IMR-90 (cell line): ENCODE measurements at regions not wholly inside any gene's neighbourhood (a gene's known extent, or its start where the extent isn't known, plus 50 kb on each side); places are given as distances from the start of the nearest gene placed in this dataset.

Experiments
- ATAC-seq: fragments of 200-7000 bp; cut with Tn5 transposase; 2 replicates; pipeline ENCODE4 v1.9.1; 2020; ENCODE audit warnings: low read depth, mild to moderate bottlenecking, moderate library complexity
- BruUV-seq: library from RNA; stranded (reverse); fragments of 400-500 nt; replicated peaks from 2 replicates; lab custom pipeline; 2021; lab: Mats Ljungman, UMichigan
- CTCF ChIA-PET: fragments of 300-600 bp; formaldehyde crosslinking; extraction: SDS; loops from one replicate; lab custom pipeline; 2021; ENCODE audit warnings: antibody characterized with exemption; lab: Yijun Ruan, JAX
- POLR2A ChIA-PET: fragments of 300-600 bp; sonication (Branson Sonifier 250); formaldehyde crosslinking; loops from one replicate; lab custom pipeline; 2022; ENCODE audit warnings: antibody characterized with exemption; ENCODE audit not compliant: unreplicated experiment; lab: Charles Lee
- DNase-seq: peaks from one replicate; pipeline ENCODE4 v3.0.0; 2013
- H2AFZ ChIP-seq: replicated peaks from 2 replicates; pipeline ENCODE3; 2013; ENCODE audit warnings: low read length, mild to moderate bottlenecking; ENCODE audit not compliant: poor library complexity
- H2AK5ac ChIP-seq: 2 replicates; pipeline ENCODE4 v1.6.1; 2013; ENCODE audit warnings: low read depth, low read length, inconsistent platforms
- H2AK9ac ChIP-seq: replicated peaks from 2 replicates; pipeline ENCODE3; 2013; ENCODE audit warnings: mild to moderate bottlenecking, low read depth, low read length, moderate library complexity; ENCODE audit not compliant: poor library complexity
- H2BK120ac ChIP-seq: 2 replicates; pipeline ENCODE4 v1.6.1; 2013; ENCODE audit warnings: low read depth, low read length, inconsistent platforms
- H2BK15ac ChIP-seq: 3 replicates; pipeline ENCODE4 v1.6.1; 2013; ENCODE audit warnings: low read depth, low read length, inconsistent platforms
- H2BK20ac ChIP-seq: 2 replicates; pipeline ENCODE4 v1.6.1; 2013; ENCODE audit warnings: low read depth, mild to moderate bottlenecking, inconsistent platforms, low read length, moderate library complexity
- H2BK5ac ChIP-seq: 2 replicates; pipeline ENCODE4 v1.6.1; 2013; ENCODE audit warnings: mild to moderate bottlenecking, low read depth, low read length, inconsistent platforms; ENCODE audit not compliant: poor library complexity, severe bottlenecking
- H3K14ac ChIP-seq: replicated peaks from 2 replicates; pipeline ENCODE4 v1.6.1; 2013; ENCODE audit warnings: low read depth, low read length, inconsistent platforms
- H3K18ac ChIP-seq: 2 replicates; pipeline ENCODE4 v1.6.1; 2013; ENCODE audit warnings: low read depth, low read length, control low read depth
- H3K23ac ChIP-seq: 2 replicates; pipeline ENCODE4 v1.6.1; 2013; ENCODE audit warnings: low read depth, low read length, inconsistent platforms
- H3K27ac ChIP-seq: 2 replicates; pipeline ENCODE4 v1.5.1; 2013; ENCODE audit warnings: mild to moderate bottlenecking, control low read depth, low read length; ENCODE audit not compliant: insufficient read depth
- H3K27me3 ChIP-seq: 2 replicates; pipeline ENCODE4 v1.6.1; 2013; ENCODE audit warnings: low read length; ENCODE audit not compliant: control insufficient read depth, insufficient read depth
- H3K36me3 ChIP-seq: 2 replicates; pipeline ENCODE4 v1.6.1; 2013; ENCODE audit warnings: low read length, mixed read lengths; ENCODE audit not compliant: control insufficient read depth, insufficient read depth
- H3K4ac ChIP-seq: 2 replicates; pipeline ENCODE4 v1.6.1; 2013; ENCODE audit warnings: low read depth, low read length, inconsistent platforms
- H3K4me1 ChIP-seq: 2 replicates; pipeline ENCODE4 v1.6.1; 2013; ENCODE audit warnings: low read length, mixed read lengths; ENCODE audit not compliant: control insufficient read depth, insufficient read depth
- H3K4me2 ChIP-seq: 2 replicates; pipeline ENCODE4 v1.6.1; 2013; ENCODE audit warnings: low read depth, mild to moderate bottlenecking, control low read depth, low read length, moderate library complexity
- H3K4me3 ChIP-seq: 2 replicates; pipeline ENCODE4 v1.5.1; 2013; ENCODE audit warnings: low read depth, mild to moderate bottlenecking, control low read depth, low read length, moderate library complexity; ENCODE audit not compliant: insufficient read depth
- H3K56ac ChIP-seq: 2 replicates; pipeline ENCODE4 v1.6.1; 2013; ENCODE audit warnings: low read length, inconsistent platforms; ENCODE audit not compliant: insufficient read depth; ENCODE audit errors: extremely low read depth
- H3K79me1 ChIP-seq, 2 experiments: 2 replicates each; pipeline ENCODE4 v1.6.1; 2013; ENCODE audit warnings: low read length in 2 of 2, inconsistent platforms in 1 of 2, low read depth in 1 of 2
- H3K9ac ChIP-seq: 2 replicates; pipeline ENCODE4 v1.6.1; 2013; ENCODE audit warnings: low read depth, low read length, control low read depth
- H3K9me1 ChIP-seq: 2 replicates; pipeline ENCODE4 v1.6.1; 2013; ENCODE audit warnings: low read length, inconsistent platforms; ENCODE audit not compliant: insufficient read depth
- H3K9me3 ChIP-seq: 2 replicates; pipeline ENCODE4 v1.6.1; 2013; ENCODE audit warnings: low read length; ENCODE audit not compliant: control insufficient read depth, insufficient read depth
- H4K20me1 ChIP-seq: 2 replicates; pipeline ENCODE4 v1.6.1; 2013; ENCODE audit warnings: low read length, inconsistent platforms; ENCODE audit not compliant: insufficient read depth
- H4K5ac ChIP-seq: 2 replicates; pipeline ENCODE4 v1.6.1; 2013; ENCODE audit warnings: mild to moderate bottlenecking, low read depth, low read length, control low read depth
- H4K8ac ChIP-seq, 2 experiments: 2 replicates each; pipeline ENCODE4 v1.6.1; 2013; ENCODE audit warnings: low read depth in 2 of 2, low read length in 2 of 2, control low read depth in 1 of 2, inconsistent platforms in 1 of 2
- H4K91ac ChIP-seq: 2 replicates; pipeline ENCODE4 v1.6.1; 2013; ENCODE audit warnings: low read depth, low read length, inconsistent platforms; ENCODE audit not compliant: insufficient read depth
- BHLHE40 ChIP-seq: fragments of 150-350 bp; IDR thresholded peaks from 2 replicates; pipeline ENCODE4 v1.6.1; 2016; ENCODE audit warnings: mild to moderate bottlenecking, low read depth, low read length
- CEBPB ChIP-seq: IDR thresholded peaks from 2 replicates; pipeline ENCODE4 v1.6.1; 2012; ENCODE audit warnings: low read depth, low read length, improper control_type of control experiment
- CHD1 ChIP-seq: IDR thresholded peaks from 2 replicates; pipeline ENCODE4 v1.6.1; 2012; ENCODE audit warnings: low read depth, low read length, improper control_type of control experiment
- FOS ChIP-seq: fragments of 150-350 bp; IDR thresholded peaks from 2 replicates; pipeline ENCODE4 v1.6.1; 2016; ENCODE audit warnings: low read depth, low read length
- MAFK ChIP-seq: IDR thresholded peaks from 2 replicates; pipeline ENCODE4 v1.6.1; 2012; ENCODE audit warnings: low read depth, low read length, improper control_type of control experiment
- MAZ ChIP-seq: IDR thresholded peaks from 2 replicates; pipeline ENCODE4 v1.6.1; 2012; ENCODE audit warnings: low read depth, mild to moderate bottlenecking, low read length, improper control_type of control experiment, moderate library complexity, borderline replicate concordance
- MXI1 ChIP-seq: IDR thresholded peaks from 2 replicates; pipeline ENCODE4 v1.6.1; 2012; ENCODE audit warnings: low read depth, mild to moderate bottlenecking, low read length, moderate library complexity, borderline replicate concordance
- NFE2L2 ChIP-seq: fragments of 150-350 bp; IDR thresholded peaks from 2 replicates; pipeline ENCODE4 v1.6.1; 2016; ENCODE audit warnings: low read depth, mild to moderate bottlenecking, low read length
- POLR2A ChIP-seq: IDR thresholded peaks from 2 replicates; pipeline ENCODE4 v1.6.1; 2012; ENCODE audit warnings: mild to moderate bottlenecking, low read depth, low read length
- RAD21 ChIP-seq: IDR thresholded peaks from 2 replicates; pipeline ENCODE4 v1.6.1; 2012; ENCODE audit warnings: low read length, improper control_type of control experiment
- RCOR1 ChIP-seq: IDR thresholded peaks from 2 replicates; pipeline ENCODE4 v1.6.1; 2012; ENCODE audit warnings: mild to moderate bottlenecking, low read length, improper control_type of control experiment; ENCODE audit not compliant: insufficient replicate concordance
- RFX5 ChIP-seq: IDR thresholded peaks from 2 replicates; pipeline ENCODE4 v1.8.0; 2012; ENCODE audit warnings: low read depth, mild to moderate bottlenecking, low read length, moderate library complexity
- SMC3 ChIP-seq: fragments of 150-350 bp; IDR thresholded peaks from 2 replicates; pipeline ENCODE4 v1.6.1; 2016; ENCODE audit warnings: low read depth, mild to moderate bottlenecking, antibody characterized with exemption, low read length, moderate library complexity
- WGBS, 2 experiments: methylation state at CpG; one replicate each; pipeline versions ENCODE4 v1.1.5 to v1.1.7; 2013; ENCODE audit warnings: missing lambda C conversion rate in 2 of 2; ENCODE audit not compliant: insufficient read length in 1 of 2; ENCODE audit errors: extremely low coverage in 2 of 2; 5-methylcytosine and 5-hydroxymethylcytosine counted together
- dilution Hi-C: fragments of 300-500 bp; cut with HindIII; formaldehyde crosslinking; loops from one replicate; pipeline ENCODE4 v1.14.3; 2018; ENCODE audit warnings: low sequenced_read_pairs; ENCODE audit not compliant: unreplicated experiment
- in situ Hi-C: fragments of 300-500 bp; cut with MboI; formaldehyde crosslinking; loops from 3 replicates; pipeline ENCODE4 v1.14.3; 2019; ENCODE audit warnings: low sequenced_read_pairs, inconsistent platforms, mixed read lengths
- intact Hi-C: fragments of 100-400 bp; cut with micrococcal nuclease; formaldehyde crosslinking; loops from 2 replicates; pipeline ENCODE4 v1.10.0; 2022
- TF ChIP-seq, protein P1 (sequence below): conservative IDR thresholded peaks from 2 replicates; pipeline ENCODE4 v1.5.1; 2012; ENCODE audit warnings: mild to moderate bottlenecking, low read depth, low read length, improper control_type of control experiment
- TF ChIP-seq, protein P2 (sequence below): fragments of 150-350 bp; IDR thresholded peaks from 2 replicates; pipeline ENCODE4 v1.6.1; 2017; ENCODE audit warnings: mild to moderate bottlenecking, antibody characterized with exemption, low read length, low read depth
- TF ChIP-seq, protein P3 (sequence below): fragments of 150-350 bp; IDR thresholded peaks from 2 replicates; pipeline ENCODE4 v1.6.1; 2016; ENCODE audit warnings: low read depth, mild to moderate bottlenecking, low read length, moderate library complexity, borderline replicate concordance

DNA sequence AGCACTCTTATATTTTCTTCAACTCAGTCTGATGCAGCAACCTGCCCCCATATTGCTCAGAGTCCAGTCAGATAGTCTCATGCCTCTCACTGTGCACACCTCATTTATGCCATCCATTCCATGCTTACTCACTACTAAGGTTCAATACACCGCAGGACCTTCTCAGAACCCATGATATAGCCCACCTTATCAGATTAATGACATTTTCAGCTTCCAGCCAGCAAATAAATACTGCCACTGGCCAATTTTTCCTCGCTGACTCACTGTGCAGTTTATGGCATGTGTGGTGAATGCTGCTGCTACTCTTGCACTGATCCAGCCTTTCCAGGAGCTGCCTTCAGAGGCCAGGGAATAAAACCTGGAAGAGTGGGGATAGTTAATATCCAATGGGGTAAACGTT is 380.6 kb upstream of the SPOCK3 start:
- H3K4ac ChIP-seq, result no peak overlapping the region
- no peak overlapping the region for H3K27ac ChIP-seq
- no peaks in the 10 kb centered on the region for H3K4me1 ChIP-seq
- no peak overlapping the region for H3K14ac ChIP-seq
- H3K4me2 ChIP-seq, result no peak overlapping the region
- dilution Hi-C loops (no loop called here), in situ Hi-C loops (no loop called here), intact Hi-C loops (no loop called here)
- BruUV-seq, result no TSS peak
- no peaks in the 10 kb centered on the region for H4K20me1 ChIP-seq
- WGBS, 2 experiments, result no CpG with 5 or more reads among the region's 3 CpGs
- H2AFZ ChIP-seq, result no peak overlapping the region
- H3K27me3 ChIP-seq, result no peaks in the 10 kb centered on the region
- H3K9me3 ChIP-seq, result peaks cover 2% of the 10 kb centered on the region; the same call in 1 of the 2 replicates
- no peak overlapping the region for H3K56ac ChIP-seq
- no peak overlapping the region for H2BK15ac ChIP-seq
- H2AK5ac ChIP-seq, result no peak overlapping the region
- no peak overlapping the region for H2BK120ac ChIP-seq
- no peak overlapping the region for H4K91ac ChIP-seq
- H4K5ac ChIP-seq, result no peak overlapping the region
- no peak overlapping the region for H3K4me3 ChIP-seq
- no peak overlapping the region for H2AK9ac ChIP-seq
- no peak overlapping the region for H3K18ac ChIP-seq
- no peak overlapping the region for H2BK20ac ChIP-seq
- H3K36me3 ChIP-seq, result no peaks in the 10 kb centered on the region
- no peak overlapping the region for H3K9ac ChIP-seq
- no peaks in the 10 kb centered on the region for H3K79me1 ChIP-seq
- H3K23ac ChIP-seq, result no peak overlapping the region
- ATAC-seq, result no peak
- no peak overlapping the region for H2BK5ac ChIP-seq
- no peak for DNase-seq
- no peak overlapping the region for H4K8ac ChIP-seq
- ChIA-PET POLR2A (no interaction called here), CTCF (no interaction called here)
- TF ChIP-seq POLR2A, result no peak
- no peak for TF ChIP-seq RCOR1
- TF ChIP-seq NFE2L2, result no peak
- TF ChIP-seq, protein P1, sequence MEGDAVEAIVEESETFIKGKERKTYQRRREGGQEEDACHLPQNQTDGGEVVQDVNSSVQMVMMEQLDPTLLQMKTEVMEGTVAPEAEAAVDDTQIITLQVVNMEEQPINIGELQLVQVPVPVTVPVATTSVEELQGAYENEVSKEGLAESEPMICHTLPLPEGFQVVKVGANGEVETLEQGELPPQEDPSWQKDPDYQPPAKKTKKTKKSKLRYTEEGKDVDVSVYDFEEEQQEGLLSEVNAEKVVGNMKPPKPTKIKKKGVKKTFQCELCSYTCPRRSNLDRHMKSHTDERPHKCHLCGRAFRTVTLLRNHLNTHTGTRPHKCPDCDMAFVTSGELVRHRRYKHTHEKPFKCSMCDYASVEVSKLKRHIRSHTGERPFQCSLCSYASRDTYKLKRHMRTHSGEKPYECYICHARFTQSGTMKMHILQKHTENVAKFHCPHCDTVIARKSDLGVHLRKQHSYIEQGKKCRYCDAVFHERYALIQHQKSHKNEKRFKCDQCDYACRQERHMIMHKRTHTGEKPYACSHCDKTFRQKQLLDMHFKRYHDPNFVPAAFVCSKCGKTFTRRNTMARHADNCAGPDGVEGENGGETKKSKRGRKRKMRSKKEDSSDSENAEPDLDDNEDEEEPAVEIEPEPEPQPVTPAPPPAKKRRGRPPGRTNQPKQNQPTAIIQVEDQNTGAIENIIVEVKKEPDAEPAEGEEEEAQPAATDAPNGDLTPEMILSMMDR, result no peak
- no peak for TF ChIP-seq BHLHE40
- TF ChIP-seq, protein P2, sequence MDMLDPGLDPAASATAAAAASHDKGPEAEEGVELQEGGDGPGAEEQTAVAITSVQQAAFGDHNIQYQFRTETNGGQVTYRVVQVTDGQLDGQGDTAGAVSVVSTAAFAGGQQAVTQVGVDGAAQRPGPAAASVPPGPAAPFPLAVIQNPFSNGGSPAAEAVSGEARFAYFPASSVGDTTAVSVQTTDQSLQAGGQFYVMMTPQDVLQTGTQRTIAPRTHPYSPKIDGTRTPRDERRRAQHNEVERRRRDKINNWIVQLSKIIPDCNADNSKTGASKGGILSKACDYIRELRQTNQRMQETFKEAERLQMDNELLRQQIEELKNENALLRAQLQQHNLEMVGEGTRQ, result no peak
- TF ChIP-seq MAZ, result no peak
- TF ChIP-seq CHD1, result no peak
- no peak for TF ChIP-seq MXI1
- no peak for TF ChIP-seq MAFK
- TF ChIP-seq RFX5, result no peak
- no peak for TF ChIP-seq SMC3
- TF ChIP-seq CEBPB, result no peak
- no peak for TF ChIP-seq RAD21
- TF ChIP-seq, protein P3, sequence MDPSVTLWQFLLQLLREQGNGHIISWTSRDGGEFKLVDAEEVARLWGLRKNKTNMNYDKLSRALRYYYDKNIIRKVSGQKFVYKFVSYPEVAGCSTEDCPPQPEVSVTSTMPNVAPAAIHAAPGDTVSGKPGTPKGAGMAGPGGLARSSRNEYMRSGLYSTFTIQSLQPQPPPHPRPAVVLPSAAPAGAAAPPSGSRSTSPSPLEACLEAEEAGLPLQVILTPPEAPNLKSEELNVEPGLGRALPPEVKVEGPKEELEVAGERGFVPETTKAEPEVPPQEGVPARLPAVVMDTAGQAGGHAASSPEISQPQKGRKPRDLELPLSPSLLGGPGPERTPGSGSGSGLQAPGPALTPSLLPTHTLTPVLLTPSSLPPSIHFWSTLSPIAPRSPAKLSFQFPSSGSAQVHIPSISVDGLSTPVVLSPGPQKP, result no peak
- TF ChIP-seq FOS, result no peak
- H3K9me1 ChIP-seq, result no peaks in the 10 kb centered on the region
